Activated T-helper 9 cell treated with anti-CD3 and anti-CD28 coated beads, Interleukin-2, amount 50 U/mL, for 16 hours (primary cell): ENCODE measurements at regions not wholly inside any gene's neighbourhood (a gene's known extent, or its start where the extent isn't known, plus 50 kb on each side); places are given as distances from the start of the nearest gene placed in this dataset.
"Not testable (repeated sequence)": the region's sequence is repeated elsewhere in the genome, so short reads cannot be mapped to it uniquely, and the experiment has no call there.

Source experiments
- DNase-seq: peaks from one replicate; pipeline ENCODE4 v3.0.0-alpha.2; 2020; ENCODE audit warnings: low read depth

DNA sequence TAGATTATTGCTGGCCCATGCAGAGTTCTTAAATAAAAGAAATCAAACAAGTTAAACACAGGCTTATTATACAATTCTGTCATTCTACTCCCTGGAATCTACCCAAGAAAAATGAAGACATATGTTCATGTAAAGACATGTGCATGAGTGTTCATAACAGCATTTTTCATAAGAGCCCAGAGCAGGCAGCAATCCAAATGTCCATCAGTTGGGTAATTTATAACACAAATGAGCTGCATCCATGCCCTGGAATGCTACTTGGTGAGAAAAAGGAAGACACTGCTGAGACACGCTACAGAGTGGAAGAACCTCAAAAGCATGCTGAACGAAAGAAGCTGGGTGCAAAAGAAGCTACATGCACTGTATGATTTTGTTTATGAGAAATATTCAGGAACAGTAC is 342.6 kb downstream of the TCERG1L start:
- DNase-seq, result no peak

DNA sequence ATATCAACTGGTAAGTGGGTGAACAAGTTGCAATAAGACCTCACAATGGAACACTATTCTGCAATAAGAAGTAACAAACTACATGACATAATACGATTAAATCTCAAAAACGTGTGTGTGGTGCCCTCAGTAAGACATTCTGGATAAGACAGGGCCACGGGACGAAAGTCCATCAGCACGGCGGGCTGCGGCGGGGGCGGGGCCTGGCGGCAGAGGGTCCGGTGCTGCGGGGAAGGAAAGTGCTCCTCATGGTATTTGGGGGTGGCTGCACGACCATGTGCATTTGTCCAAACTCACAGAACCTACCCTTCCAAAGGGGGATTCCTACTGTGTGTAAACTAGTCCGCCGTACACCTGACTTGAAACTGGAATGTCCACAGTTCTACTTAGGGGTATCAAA is 341.8 kb downstream of the TCERG1L start:
- DNase-seq, result no peak

DNA sequence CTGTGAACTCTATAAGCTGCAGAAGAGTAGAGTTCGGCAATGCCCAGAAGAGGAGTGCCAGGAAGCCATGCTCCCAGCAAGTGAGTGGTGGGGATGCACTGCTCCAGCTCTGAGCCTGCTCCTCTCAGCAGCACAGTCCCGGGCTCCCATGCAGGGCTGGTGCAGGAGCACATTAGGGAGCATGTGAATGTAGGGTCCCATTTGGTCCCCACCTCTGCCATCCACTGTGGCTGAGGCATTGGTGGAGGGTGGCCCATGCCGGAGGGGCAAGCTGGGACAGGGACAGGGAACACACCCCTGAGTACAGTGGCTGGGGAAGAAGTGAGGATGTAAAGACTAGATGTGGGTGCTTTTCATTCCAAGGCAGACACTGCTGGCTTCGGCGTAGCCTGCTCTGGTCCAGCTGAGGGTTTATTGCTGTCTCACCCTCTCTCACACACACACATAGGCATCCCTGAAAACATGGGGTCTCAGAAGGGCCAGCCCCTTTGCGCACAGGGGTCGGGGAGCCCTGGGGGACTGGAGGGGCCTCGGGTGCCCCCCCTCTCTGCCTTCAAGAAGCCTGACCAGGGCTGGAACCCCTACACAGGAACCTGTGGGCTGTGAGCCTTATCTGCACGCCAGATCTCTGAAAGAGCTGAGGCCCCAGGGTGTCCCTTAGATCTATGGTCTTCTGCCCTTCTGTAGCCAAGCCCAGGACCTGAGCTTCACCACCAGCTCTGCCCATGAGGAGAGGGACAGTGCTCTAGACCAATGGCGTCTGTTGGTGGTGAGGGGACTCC is 341.0 kb downstream of the TCERG1L start:
- no peak for DNase-seq

DNA sequence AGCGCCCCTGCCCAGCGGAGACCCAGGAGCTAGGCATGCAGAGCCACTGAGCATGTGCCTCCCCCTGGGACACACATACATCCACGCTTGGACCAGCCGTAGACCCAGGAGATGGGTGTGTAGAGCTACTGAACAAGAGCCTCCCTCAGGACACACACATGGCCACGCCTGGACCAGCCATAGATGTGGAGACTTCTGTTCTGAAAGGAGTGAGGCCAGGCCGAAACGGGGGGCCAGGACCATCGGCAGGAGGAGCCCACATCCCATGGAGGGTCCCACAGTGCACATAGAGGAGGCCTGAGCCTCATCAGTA is 340.4 kb downstream of the TCERG1L start:
- no peak for DNase-seq

- no peak for DNase-seq
These were observed 338.2 kb downstream of the TCERG1L start for GRCh38 chr10:130973127-130973839.

DNA sequence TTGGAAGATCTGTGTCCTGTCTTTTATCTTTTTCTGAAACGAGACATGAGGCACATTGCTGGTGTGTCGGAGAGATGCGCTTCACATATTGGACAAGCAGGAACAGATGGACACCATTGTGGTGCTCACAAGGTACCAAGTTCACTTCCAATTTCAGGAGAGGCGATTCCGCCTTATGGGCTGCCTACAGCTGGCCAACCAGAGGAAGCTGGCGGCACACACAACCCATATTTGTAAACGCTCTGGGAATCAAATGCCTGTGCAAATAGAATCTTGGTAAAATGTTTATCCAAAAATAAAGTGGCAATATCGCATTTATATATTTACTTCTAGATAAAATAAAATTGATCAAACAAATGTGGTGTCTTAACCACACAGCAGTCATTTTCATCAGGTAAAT is 337.4 kb downstream of the TCERG1L start:
- no peak for DNase-seq

DNA sequence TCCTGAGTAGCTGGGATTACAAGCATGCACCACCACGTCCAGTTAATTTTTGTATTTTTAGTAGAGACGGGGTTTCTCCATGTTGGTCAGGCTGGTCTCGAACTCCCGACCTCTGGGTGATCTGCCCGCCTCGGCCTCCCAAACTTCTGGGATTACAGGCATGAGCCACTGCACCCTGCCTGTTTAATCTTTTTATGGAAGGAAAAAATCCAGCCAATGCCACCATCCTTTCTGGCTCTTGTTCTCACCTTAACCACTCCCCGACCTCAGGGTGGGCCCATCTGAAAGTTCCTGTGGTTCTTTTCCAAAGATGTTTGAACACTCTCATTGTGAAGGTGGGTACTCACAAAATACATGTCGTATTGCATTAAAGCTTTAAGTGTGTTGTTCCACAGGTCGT is 336.2 kb downstream of the TCERG1L start:
- DNase-seq, result not testable (repeated sequence)

DNA sequence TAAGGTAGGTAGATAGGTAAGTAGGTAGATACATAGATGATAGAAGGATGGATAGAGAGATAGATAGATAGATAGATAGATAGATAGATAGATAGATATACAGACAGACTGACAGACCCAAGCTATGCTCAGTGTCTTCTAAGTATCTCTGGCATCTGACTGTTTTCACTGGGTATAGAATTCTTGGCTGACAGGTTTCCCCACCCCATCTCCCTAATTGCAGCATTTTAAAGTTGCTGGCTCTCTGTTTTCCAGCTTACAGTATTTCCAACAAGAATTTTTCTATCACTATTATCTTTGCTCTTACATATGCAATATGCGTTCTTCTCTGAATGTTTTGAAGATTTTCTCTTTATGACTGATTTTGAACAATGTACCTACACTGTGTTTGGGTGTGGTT is 328.7 kb downstream of the TCERG1L start:
- DNase-seq, result no peak

- no peak for DNase-seq
These were observed 327.8 kb downstream of the TCERG1L start for GRCh38 chr10:130983749-130984148.

DNA sequence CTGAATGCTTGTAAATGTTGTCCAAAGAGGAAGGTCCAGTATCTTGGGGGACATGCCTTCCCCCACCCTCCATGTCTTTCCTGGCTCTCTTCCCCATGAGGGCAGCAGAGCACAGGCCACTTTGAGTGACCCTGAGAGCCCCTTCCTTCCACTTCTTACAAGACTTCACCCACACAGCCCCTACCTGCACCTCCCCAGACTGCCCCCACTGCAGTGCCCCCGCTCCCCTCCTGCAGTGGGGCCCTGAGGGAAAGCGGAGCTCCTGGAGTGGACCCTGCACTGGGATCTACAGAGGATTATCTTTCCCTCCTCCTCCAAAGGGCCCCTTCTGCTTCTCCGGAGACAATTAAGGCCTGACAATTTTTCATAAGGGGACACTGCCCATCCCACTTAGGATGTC is 326.8 kb downstream of the TCERG1L start:
- DNase-seq, result no peak

GRCh38 chr10:130985158-130985753 is 326.3 kb downstream of the TCERG1L start:
- DNase-seq, result no peak

DNA sequence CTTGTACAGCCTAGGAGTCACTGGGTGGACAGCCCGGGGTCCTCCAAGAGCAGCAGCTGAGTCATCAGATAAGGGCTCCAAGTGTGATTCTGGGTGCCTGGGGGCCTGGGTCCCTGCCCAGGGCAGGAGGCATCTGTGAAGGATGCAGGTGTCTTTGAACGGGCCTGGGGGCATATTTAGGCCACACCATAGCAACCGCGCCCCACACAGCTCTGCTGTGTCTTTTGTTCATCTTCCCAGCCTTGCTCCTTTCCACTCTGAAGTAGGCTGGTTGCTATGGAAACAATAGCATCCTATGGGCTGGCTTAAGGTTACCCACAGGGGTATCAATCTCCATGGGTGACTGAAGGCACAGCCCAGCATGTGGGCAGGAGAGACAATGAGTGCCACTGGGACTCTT is 324.7 kb downstream of the TCERG1L start:
- no peak for DNase-seq

GRCh38 chr10:130987401-130987800 is 324.1 kb downstream of the TCERG1L start:
- no peak for DNase-seq

- no peak for DNase-seq
These were observed 321.8 kb downstream of the TCERG1L start for GRCh38 chr10:130989670-130990232.

- DNase-seq, result no peak
These were observed 321.0 kb downstream of the TCERG1L start for GRCh38 chr10:130990486-130990885.

- DNase-seq, result no peak
These were observed 318.6 kb downstream of the TCERG1L start for GRCh38 chr10:130992802-130993523.

- no peak for DNase-seq
These were observed 317.9 kb downstream of the TCERG1L start for GRCh38 chr10:130993612-130994011.

DNA sequence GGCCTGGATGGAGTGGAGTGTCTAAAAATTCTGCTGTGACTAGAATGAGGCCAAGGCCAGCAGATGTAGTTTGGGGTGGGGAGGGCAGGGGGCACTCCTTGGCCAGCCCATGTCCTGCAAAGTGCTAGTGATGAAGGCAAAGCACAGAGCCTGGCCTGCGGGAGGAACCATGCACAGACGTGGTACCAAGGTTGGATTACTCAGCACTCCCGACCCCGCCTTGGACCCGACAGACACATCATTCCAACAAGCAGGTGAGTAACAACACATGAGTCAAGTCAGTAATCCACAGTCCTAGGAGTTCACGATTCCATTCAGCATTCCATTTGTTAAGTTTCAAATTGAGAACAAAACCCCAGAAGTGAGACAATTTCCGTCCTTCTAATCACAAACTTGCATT is 317.3 kb downstream of the TCERG1L start:
- no peak for DNase-seq

GRCh38 chr10:130994845-130995244 is 316.7 kb downstream of the TCERG1L start:
- no peak for DNase-seq

GRCh38 chr10:130997267-130998045 is 314.1 kb downstream of the TCERG1L start:
- DNase-seq, result no peak

DNA sequence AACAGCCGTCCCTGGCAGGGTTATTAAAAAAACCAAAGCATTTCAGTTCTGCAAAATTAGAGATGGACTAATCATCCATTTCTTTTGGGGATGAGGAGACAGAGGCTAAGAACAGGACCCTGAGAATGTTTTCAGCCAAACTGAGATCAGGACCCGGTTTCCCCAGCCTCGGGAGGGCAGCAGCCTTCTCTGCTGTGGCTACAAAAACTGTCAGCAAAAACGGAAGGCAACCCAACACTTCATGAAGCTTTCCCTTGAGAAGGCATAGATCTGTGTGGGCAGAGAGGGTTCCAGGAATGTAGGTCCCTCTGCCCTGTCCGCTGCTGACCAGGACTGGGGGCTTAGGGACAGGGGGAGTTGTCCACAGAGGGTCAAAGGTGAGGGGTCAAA is 313.5 kb downstream of the TCERG1L start:
- no peak for DNase-seq

GRCh38 chr10:130998642-130999041 is 312.9 kb downstream of the TCERG1L start:
- DNase-seq, result no peak
